SU-DHL-6 (cell line): ENCODE measurements at regions not wholly inside any gene's neighbourhood (a gene's known extent, or its start where the extent isn't known, plus 50 kb on each side); places are given as distances from the start of the nearest gene placed in this dataset.

Experiments
- H2AFZ ChIP-seq: fragments of 200-600 bp; sonication (generic); 2 replicates; pipeline ENCODE4 v1.6.1; 2014; ENCODE audit warnings: low read depth, mild to moderate bottlenecking, moderate library complexity, mixed read lengths, antibody characterized with exemption, low read length; ENCODE audit not compliant: severe bottlenecking
- H3F3A ChIP-seq: fragments of 200-600 bp; shearing (Covaris generic); 2 replicates; pipeline ENCODE4 v1.6.0; 2016; ENCODE audit warnings: antibody characterized with exemption, mild to moderate bottlenecking; ENCODE audit not compliant: insufficient read depth
- H3K27ac ChIP-seq: fragments of 200-600 bp; sonication (generic); 2 replicates; pipeline ENCODE4 v1.5.1; 2016; ENCODE audit warnings: low read depth, mild to moderate bottlenecking, low read length, moderate library complexity, mixed read lengths
- H3K27me3 ChIP-seq: fragments of 200-600 bp; sonication (generic), shearing (Covaris generic); 2 replicates; pipeline ENCODE4 v1.6.0; 2014; ENCODE audit warnings: mild to moderate bottlenecking, low read length
- H3K36me3 ChIP-seq: fragments of 200-600 bp; sonication (generic); 2 replicates; pipeline ENCODE4 v1.6.1; 2014; ENCODE audit warnings: mild to moderate bottlenecking, low read length, mixed read lengths
- H3K4me2 ChIP-seq: fragments of 300-600, 200-600 bp; shearing (Covaris generic), sonication (generic); 2 replicates; pipeline ENCODE4 v1.6.0; 2014; ENCODE audit warnings: low read length, low read depth, mild to moderate bottlenecking; ENCODE audit not compliant: poor library complexity, severe bottlenecking
- H3K4me3 ChIP-seq: fragments of 200-600 bp; sonication (generic); 2 replicates; pipeline ENCODE4 v1.5.1; 2014; ENCODE audit warnings: antibody characterized with exemption, low read length, mild to moderate bottlenecking, mixed read lengths; ENCODE audit not compliant: insufficient read depth, poor library complexity, severe bottlenecking
- H3K79me2 ChIP-seq: fragments of 200-600 bp; sonication (generic); 2 replicates; pipeline ENCODE4 v1.6.1; 2014; ENCODE audit warnings: mild to moderate bottlenecking, low read length, moderate library complexity; ENCODE audit not compliant: insufficient read depth
- H3K9ac ChIP-seq: fragments of 200-600 bp; sonication (generic); 2 replicates; pipeline ENCODE4 v1.7.0; 2014; ENCODE audit warnings: mild to moderate bottlenecking, low read length
- H3K9me2 ChIP-seq: fragments of 200-600 bp; sonication (generic); replicated peaks from 2 replicates; pipeline ENCODE4 v1.6.1; 2014; ENCODE audit warnings: low read length; ENCODE audit not compliant: insufficient read depth
- H3K9me3 ChIP-seq: fragments of 200-600 bp; sonication (generic); 2 replicates; pipeline ENCODE4 v1.6.1; 2014; ENCODE audit warnings: low read length, mixed read lengths; ENCODE audit not compliant: insufficient read depth
- H4K20me1 ChIP-seq: fragments of 200-600 bp; sonication (generic); 2 replicates; pipeline ENCODE4 v1.6.1; 2014; ENCODE audit warnings: low read depth, mild to moderate bottlenecking, antibody characterized with exemption, low read length, moderate library complexity, mixed read lengths
- CTCF ChIP-seq: fragments of 200-600 bp; sonication (generic); IDR thresholded peaks from one replicate; pipeline ENCODE4 v1.5.1; 2017; ENCODE audit warnings: antibody characterized with exemption, mild to moderate bottlenecking, low read length, moderate library complexity; ENCODE audit not compliant: insufficient read depth, poor library complexity, severe bottlenecking
- EZH2phosphoT487 ChIP-seq: fragments of 200-600 bp; sonication (generic), shearing (Covaris generic); conservative IDR thresholded peaks from 2 replicates; pipeline ENCODE4 v1.6.1; 2018; ENCODE audit warnings: mild to moderate bottlenecking, antibody characterized with exemption, low read length, moderate library complexity, mixed read lengths

GRCh38 chr13:110812121-110812868, 98.8 kb downstream of the ING1 start:
- H3K27me3 ChIP-seq, result no peaks in the 10 kb centered on the region
- H3K4me2 ChIP-seq, result no peak overlapping the region
- H3K9me3 ChIP-seq, result no peaks in the 10 kb centered on the region
- no peak overlapping the region for H3K9ac ChIP-seq
- H3K27ac ChIP-seq, result no peak overlapping the region
- no peak for TF ChIP-seq CTCF
- TF ChIP-seq EZH2phosphoT487, result no peak
- H4K20me1 ChIP-seq, result no peaks in the 10 kb centered on the region
- no peaks in the 10 kb centered on the region for H3K9me2 ChIP-seq
- H3K79me2 ChIP-seq, result no peaks in the 10 kb centered on the region
- H2AFZ ChIP-seq, result no peak overlapping the region
- no peak overlapping the region for H3K4me3 ChIP-seq
- no peaks in the 10 kb centered on the region for H3F3A ChIP-seq
- H3K36me3 ChIP-seq, result no peaks in the 10 kb centered on the region

- H3F3A ChIP-seq, result no peaks in the 10 kb centered on the region
- H3K9ac ChIP-seq, result no peak overlapping the region
- H3K79me2 ChIP-seq, result no peaks in the 10 kb centered on the region
- H2AFZ ChIP-seq, result no peak overlapping the region
- H3K36me3 ChIP-seq, result no peaks in the 10 kb centered on the region
- H3K27me3 ChIP-seq, result no peaks in the 10 kb centered on the region
- no peak overlapping the region for H3K4me2 ChIP-seq
- no peaks in the 10 kb centered on the region for H3K9me3 ChIP-seq
- no peaks in the 10 kb centered on the region for H3K9me2 ChIP-seq
- H3K4me3 ChIP-seq, result no peak overlapping the region
- no peak overlapping the region for H3K27ac ChIP-seq
- no peaks in the 10 kb centered on the region for H4K20me1 ChIP-seq
- TF ChIP-seq CTCF, result no peak
- no peak for TF ChIP-seq EZH2phosphoT487
Observed at GRCh38 chr13:110812869-110813645, 99.6 kb downstream of the ING1 start.

- Histone ChIP-seq H3K36me3 (no peaks in the 10 kb centered on the region), H3K4me2 (no peak overlapping the region)
Observed at GRCh38 chr13:110813646-110814624, 100.4 kb downstream of the ING1 start.

More at GRCh38 chr13:110813646-110814624, 100.4 kb downstream of the ING1 start:
- Histone ChIP-seq H3K27me3 (no peaks in the 10 kb centered on the region), H4K20me1 (no peaks in the 10 kb centered on the region), H3K27ac (no peak overlapping the region), H3K9me3 (no peaks in the 10 kb centered on the region), H3F3A (no peaks in the 10 kb centered on the region), H2AFZ (no peak overlapping the region), H3K4me3 (no peak overlapping the region), H3K79me2 (no peaks in the 10 kb centered on the region), H3K9ac (no peak overlapping the region), H3K9me2 (no peaks in the 10 kb centered on the region)
- no peak for TF ChIP-seq EZH2phosphoT487
- no peak for TF ChIP-seq CTCF
